CD4-positive, alpha-beta T cell treated with Interleukin-6 for 4 hours (primary cell): ENCODE measurements at regions not wholly inside any gene's neighbourhood (a gene's known extent, or its start where the extent isn't known, plus 50 kb on each side); places are given as distances from the start of the nearest gene placed in this dataset.

ENCODE experiments used
- DNase-seq: peaks from one replicate; pipeline ENCODE4 v3.0.0-alpha.2; 2020; ENCODE audit warnings: mixed read lengths

GRCh38 chr14:65252482-65253255 is 150.4 kb upstream of the MAX start:
- DNase-seq, result no peak

- no peak for DNase-seq
These were observed 152.8 kb upstream of the MAX start for GRCh38 chr14:65255029-65255545.

GRCh38 chr14:65255583-65256461 is 153.5 kb upstream of the MAX start:
- DNase-seq, result peak; percentile 16

- DNase-seq, result no peak
These were observed 154.4 kb upstream of the MAX start for GRCh38 chr14:65256714-65257113.

- no peak for DNase-seq
These were observed 155.1 kb upstream of the FUT8 start for GRCh38 chr14:65257425-65257824.

GRCh38 chr14:65258391-65258790 is 154.1 kb upstream of the FUT8 start:
- no peak for DNase-seq

- no peak for DNase-seq
These were observed 153.5 kb upstream of the FUT8 start for GRCh38 chr14:65259000-65259399.

- no peak for DNase-seq
These were observed 151.7 kb upstream of the FUT8 start for GRCh38 chr14:65260786-65261185.

- DNase-seq, result no peak
These were observed 151.1 kb upstream of the FUT8 start for GRCh38 chr14:65261425-65261920.

GRCh38 chr14:65261946-65262345 is 150.6 kb upstream of the FUT8 start:
- no peak for DNase-seq

GRCh38 chr14:65263177-65263788 is 149.2 kb upstream of the FUT8 start:
- no peak for DNase-seq

- no peak for DNase-seq
These were observed 144.7 kb upstream of the FUT8 start for GRCh38 chr14:65267856-65268255.

- no peak for DNase-seq
These were observed 143.9 kb upstream of the FUT8 start for GRCh38 chr14:65268594-65268993.

- no peak for DNase-seq
These were observed 142.8 kb upstream of the FUT8 start for GRCh38 chr14:65269732-65270131.

GRCh38 chr14:65277027-65277426 is 135.5 kb upstream of the FUT8 start:
- DNase-seq, result no peak

- no peak for DNase-seq
These were observed 134.8 kb upstream of the FUT8 start for GRCh38 chr14:65277580-65278270.

GRCh38 chr14:65278589-65278988 is 133.9 kb upstream of the FUT8 start:
- no peak for DNase-seq

- no peak for DNase-seq
These were observed 133.0 kb upstream of the FUT8 start for GRCh38 chr14:65279510-65279909.

GRCh38 chr14:65279958-65280357 is 132.6 kb upstream of the FUT8 start:
- DNase-seq, result no peak

GRCh38 chr14:65280653-65281052 is 131.9 kb upstream of the FUT8 start:
- no peak for DNase-seq

- peak; percentile 45 for DNase-seq
These were observed 130.3 kb upstream of the FUT8 start for GRCh38 chr14:65281991-65282895.

- DNase-seq, result no peak
These were observed 129.7 kb upstream of the FUT8 start for GRCh38 chr14:65282896-65283253.
